ENCODE measurements at regions not wholly inside any gene's neighbourhood (a gene's known extent, or its start where the extent isn't known, plus 50 kb on each side); places are given as distances from the start of the nearest gene placed in this dataset.

- DNase-seq = no peak
Measured at GRCh38 chr7:25361863-25362262, 133.6 kb upstream of the NPVF start.

DNA sequence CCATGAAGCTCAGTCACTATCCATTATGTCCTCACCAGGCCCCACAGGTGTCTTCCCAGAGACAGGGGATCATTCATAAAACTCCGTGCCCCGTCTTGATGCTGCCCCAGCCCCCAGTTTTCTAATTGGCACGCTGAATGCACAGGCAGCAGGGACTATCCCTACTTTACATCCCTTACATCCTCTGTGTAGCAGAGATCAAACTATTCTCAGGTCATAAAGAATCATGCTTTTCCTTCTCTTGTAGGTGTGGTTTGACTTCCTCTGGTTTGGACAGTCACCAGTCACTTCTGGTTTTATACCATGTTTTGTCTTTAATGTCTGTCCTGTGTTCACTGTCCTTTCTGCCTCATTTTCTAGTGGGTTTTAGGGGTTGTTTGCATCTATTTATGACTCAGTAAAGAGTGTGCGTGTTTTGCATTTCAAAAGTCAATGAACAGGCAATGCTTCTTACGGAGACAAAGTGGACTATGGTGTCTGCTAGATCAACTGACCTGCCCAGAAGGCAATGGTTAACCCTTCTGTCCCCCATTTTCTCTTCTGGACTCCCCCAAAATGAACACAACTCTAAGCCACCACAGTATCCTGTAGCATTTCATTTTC lies 140.4 kb upstream of the NPVF start:
- DNase-seq = no peak

- DNase-seq = no peak
Measured at GRCh38 chr7:25369786-25370185, 141.5 kb upstream of the NPVF start.

- DNase-seq = no peak
Measured at GRCh38 chr7:25371972-25372371, 143.7 kb upstream of the NPVF start.

- DNase-seq = no peak
Measured at GRCh38 chr7:25375805-25376600, 147.7 kb upstream of the NPVF start.

- DNase-seq = no peak
Measured at GRCh38 chr7:25379351-25380300, 151.3 kb upstream of the NPVF start.

DNA sequence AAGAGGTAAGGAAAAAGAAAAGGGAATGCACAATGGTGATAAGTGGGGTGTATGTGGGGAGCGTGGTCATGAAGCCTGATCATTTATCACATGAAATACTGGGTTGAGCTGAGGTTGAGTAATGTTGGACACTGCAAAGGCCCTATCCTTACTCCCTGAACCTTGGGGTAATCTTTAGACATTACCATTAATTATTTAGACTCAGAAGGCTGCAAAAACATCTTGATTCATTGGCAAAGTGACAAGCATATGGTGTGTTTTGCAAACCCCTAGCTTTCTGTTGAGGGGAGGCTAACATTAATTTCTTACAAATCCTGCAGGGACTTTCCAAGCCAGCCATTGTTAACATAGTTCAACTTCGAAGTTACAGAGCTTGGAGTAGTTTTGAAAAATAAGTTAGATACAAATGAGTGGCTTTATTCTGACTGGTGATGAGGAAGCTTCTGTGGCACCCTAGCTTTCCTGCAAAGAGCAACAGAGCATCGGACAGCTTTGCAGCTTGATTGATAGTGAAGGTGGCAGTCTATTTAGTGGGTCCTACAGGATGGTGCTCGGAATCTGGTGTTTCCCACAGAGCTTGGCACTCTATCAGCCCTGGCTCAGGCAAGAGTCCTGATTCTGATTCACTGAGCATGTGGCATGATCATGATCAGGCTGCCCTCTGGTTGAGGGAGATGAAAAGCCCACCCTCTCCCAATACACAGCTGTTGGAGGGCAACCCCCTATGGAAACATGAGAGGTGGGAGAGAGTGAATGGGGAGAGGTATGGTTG lies 153.7 kb upstream of the NPVF start:
- no peak for DNase-seq

GRCh38 chr7:25382869-25383268 lies 154.6 kb upstream of the NPVF start:
- no peak for DNase-seq

DNA sequence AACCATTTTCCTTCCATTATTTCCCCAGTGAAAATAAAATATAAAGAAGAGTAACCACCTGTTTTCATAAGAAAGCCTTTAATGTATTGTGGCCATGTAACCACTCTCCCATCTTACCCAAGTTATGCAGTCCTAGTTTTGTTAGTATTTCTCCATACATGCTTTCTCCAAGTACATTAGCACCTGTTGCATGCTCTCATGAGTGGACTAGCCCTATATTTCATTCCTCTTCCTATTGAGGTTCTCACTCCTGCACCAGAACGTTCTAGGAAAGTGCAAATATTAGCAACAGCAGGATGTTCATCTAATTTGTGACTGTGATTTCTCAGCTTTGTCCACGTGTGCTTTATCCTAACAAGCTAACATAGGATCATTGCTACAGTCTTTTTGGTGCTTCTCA lies 155.1 kb upstream of the NPVF start:
- DNase-seq = no peak

GRCh38 chr7:25384788-25385505 lies 156.7 kb upstream of the NPVF start:
- DNase-seq = no peak

- DNase-seq = no peak
Measured at GRCh38 chr7:25385506-25386136, 157.3 kb upstream of the NPVF start.

DNA sequence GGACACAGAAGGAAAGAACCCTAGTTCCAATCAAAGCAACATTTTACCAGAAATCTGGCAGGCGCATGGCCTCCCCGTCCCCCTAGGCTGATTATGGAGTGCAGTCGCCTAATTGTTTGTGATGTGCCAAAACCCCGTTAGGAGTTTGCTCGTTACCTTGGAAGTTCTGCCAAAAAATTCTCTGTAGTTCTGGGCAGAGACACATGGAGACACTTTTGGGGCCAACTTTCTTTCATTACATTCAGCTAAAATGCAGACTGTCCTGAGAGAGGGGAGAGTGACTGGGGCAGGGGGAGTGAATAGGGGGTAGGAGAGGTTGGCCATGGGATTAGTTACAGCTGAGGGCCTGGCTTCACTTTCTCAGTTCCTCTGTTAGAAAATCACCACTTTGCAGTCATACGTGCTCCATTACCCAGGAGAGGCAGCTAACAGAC lies 158.0 kb upstream of the NPVF start:
- no peak for DNase-seq

- DNase-seq = no peak
Measured at GRCh38 chr7:25388681-25389080, 160.4 kb upstream of the NPVF start.

DNA sequence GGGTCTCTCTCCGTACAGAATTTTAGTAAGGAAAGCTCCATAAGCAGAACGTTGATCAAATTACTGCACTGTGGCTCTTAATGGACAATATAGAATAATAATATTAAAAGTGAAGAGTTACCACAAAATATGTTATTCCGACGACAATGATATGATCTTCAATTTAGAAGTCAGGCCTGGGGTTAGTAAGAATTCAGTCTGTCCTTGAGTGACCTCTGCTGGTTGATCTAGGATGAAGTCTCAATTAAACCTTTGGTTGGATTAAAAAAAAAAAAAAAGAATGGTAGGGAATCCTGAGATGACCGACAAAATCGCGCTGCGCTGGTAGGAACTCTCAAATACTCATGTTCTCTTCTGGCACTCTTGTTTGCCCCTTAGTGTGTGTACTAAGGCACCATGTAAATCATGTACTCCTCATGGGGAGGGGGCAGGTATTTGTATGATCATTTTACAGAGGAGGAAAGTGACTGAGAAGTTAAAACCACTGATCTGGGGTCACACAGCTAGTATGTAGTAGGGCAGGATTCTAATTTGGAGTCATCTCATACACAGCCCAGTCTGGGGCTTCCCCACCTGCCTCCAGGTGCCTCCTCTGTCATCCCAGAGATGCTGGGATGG lies 161.3 kb upstream of the NPVF start:
- peak; percentile 39 for DNase-seq

DNA sequence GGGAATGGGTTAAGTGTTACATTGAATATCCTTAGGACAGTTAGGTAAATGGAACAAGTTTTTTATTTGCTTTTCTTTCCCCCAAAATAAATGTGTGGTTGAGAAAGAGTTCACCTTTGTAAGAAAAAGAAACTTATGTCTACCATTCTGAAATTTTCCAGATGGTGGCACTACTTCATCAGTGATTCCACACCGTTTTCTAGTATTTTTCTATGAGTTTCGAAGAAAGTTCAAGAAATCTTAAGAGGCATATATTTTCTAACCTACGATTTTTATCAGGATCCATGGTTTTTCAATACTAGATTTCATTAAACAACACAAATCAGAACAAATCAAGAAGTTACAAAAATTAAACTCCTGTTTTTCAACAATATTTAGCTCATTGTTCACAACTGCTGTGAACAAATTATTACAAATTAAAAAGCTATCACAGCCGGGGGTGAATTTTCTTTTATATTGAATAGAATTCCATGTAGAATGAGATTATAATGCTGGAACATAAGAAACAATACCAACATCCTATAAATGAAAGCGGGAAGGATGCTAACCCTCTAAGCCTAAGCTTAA lies 163.1 kb upstream of the NPVF start:
- DNase-seq = no peak

DNA sequence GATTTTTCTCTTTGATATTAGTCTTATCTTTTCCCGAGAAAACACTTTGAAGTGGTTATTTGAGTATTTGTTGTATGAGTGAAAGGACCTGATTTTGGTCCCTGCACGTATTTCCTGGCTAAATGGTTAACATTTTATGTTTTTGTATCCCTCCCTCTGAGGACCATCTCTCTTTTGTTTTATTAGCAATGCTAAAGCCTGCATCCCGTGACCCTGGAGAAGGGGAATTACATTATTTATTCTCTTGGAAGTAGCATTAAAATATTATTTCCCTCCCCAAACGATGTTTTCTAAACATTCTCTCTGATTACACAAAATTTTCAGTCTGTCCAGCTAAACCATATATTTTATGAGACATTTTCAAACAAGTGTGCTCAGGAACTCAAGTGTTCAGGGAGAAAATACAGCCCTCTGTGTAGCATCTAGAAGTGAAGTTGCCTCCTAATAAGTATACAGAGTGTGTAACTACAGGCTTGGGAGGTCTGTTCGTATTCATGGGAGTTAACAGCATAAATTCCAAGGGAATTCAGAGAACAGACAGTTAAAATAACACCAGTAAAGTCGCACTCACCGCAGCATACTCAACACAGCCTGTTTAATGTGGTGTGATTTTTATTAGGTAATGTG lies 163.8 kb upstream of the NPVF start:
- no peak for DNase-seq

DNA sequence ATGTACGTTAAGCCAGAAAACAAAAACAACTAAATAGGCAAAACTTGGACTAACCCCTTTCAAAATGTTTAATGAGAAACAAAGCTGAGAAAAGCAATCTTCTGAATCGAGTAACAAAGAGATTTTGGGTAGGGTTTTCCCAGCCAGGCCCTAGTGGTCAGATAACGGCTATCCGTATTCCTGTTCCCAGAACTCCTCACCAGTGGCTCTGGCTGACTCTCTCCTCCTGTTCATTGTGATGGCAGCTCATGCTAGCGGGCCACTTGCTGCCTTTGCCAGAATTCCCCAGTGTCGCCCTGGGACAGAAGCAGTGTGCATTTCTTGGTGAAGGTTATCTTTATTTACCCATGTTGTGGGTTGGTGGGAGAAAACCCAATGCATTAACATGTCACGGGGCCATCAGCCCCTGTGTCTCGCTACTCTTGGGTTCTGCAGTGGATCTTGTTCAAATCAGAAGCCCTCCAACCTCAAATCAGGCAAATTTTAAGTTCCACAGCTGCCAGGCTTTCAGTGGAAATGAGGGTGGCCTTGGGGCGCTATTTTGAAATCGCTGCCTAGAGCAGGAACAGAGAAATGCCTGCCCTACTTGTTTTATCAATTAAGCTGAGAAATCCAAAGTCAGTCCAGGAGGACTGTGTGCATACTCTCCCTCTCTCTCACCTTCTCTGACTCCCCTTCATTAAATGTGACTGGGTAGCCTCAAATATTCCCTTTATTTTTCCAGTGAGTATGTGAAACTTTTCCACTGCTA lies 164.5 kb upstream of the NPVF start:
- DNase-seq = no peak

GRCh38 chr7:25395976-25396375 lies 167.7 kb upstream of the NPVF start:
- no peak for DNase-seq

DNA sequence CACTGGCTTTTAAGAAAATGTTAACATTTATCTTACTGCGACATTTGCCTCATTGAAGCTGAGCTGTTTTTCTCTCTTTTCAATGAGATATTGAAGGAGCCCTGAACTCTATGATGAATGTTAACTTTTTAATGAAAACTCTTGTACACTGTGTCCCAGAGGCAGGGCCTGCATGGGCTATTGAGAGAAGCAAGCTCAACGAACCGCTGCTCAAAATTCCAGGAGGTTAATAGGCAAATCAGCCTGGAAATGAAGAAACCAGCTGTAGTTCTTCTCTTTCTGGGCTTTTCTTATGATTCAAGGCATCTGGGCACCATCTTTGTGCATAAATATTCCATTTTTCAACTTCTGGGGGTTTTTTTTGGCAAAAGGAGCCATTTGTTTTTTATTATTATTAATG lies 168.4 kb upstream of the NPVF start:
- DNase-seq = no peak

DNA sequence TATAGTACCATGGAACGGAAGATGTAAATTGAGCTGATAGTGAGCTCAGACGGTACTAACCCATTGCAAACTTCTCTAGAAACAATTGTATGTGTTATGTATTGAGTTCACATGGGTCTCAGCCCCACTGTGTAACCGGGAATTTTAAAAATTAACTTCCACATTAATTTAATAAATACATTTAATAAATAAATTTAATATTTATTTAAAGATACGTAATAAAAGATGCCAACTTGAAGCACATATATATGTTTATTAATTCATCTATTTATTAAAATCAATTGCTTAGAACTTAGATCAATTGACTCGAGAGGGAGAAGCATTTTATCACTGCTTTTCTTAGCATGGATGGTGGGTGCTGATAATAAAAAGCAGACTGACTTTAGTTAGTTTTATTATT lies 170.1 kb upstream of the NPVF start:
- DNase-seq = no peak

All from EL (cell line).